ENCODE measurements at regions not wholly inside any gene's neighbourhood (a gene's known extent, or its start where the extent isn't known, plus 50 kb on each side); places are given as distances from the start of the nearest gene placed in this dataset.

DNA sequence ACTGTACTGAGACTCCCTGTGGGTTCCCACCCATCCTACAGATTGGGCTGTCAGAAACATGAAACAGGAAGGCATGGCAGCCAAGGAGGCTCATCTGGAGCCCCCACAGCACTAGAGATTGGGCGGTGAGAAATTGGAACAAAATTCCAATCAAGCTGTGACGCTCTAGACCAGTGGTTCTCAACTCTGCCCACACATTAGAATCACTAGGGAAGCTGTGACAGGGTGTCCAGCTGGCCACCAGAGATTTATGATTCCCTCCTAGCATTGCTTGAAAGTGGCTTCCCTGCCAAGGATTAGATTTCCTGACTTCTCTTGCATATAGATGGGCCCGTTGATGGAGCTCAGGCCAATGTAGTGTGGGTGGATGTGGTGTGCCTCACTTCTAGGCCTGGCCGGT is 187.5 kb upstream of the ZC3H12A start:
- TF ChIP-seq, protein P1, sequence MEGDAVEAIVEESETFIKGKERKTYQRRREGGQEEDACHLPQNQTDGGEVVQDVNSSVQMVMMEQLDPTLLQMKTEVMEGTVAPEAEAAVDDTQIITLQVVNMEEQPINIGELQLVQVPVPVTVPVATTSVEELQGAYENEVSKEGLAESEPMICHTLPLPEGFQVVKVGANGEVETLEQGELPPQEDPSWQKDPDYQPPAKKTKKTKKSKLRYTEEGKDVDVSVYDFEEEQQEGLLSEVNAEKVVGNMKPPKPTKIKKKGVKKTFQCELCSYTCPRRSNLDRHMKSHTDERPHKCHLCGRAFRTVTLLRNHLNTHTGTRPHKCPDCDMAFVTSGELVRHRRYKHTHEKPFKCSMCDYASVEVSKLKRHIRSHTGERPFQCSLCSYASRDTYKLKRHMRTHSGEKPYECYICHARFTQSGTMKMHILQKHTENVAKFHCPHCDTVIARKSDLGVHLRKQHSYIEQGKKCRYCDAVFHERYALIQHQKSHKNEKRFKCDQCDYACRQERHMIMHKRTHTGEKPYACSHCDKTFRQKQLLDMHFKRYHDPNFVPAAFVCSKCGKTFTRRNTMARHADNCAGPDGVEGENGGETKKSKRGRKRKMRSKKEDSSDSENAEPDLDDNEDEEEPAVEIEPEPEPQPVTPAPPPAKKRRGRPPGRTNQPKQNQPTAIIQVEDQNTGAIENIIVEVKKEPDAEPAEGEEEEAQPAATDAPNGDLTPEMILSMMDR (conservative IDR thresholded peaks at IDR 0.05): no peak
- no peak for TF ChIP-seq ZFX (IDR thresholded peaks at IDR 0.05)
